ENCODE measurements at regions not wholly inside any gene's neighbourhood (a gene's known extent, or its start where the extent isn't known, plus 50 kb on each side); places are given as distances from the start of the nearest gene placed in this dataset.
"Not testable (repeated sequence)": the region's sequence is repeated elsewhere in the genome, so short reads cannot be mapped to it uniquely, and the experiment has no call there.

DNA sequence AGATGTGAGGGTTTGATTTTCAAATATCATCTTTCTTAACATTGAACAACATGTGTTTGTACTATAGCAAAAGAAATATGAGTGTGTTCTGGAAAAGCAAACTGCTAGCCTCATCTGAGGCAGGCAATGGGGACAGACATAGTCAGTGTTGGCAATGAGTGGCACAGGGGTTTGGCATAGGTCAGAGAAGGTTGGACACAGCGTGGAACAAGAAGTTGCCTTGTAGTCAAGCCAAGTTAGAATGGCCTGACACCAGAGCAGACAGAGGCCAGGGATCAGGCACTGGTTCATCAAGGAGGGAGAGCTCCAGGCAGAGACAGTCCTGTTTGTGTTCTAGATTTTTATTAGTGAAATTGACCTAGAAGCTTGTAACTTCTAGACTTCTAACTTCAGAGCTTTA is 100.8 kb upstream of the TANK start:
- no peak for DNase-seq (ENCODE audit: low read depth, low spot score)
- no peak overlapping the region for H3K4me3 ChIP-seq (ENCODE audit: low read length)

GRCh38 chr2:161061786-161062185 is 98.4 kb upstream of the TANK start:
- H3K4me3 ChIP-seq (ENCODE audit: low read length), result no peak overlapping the region
- no peak for DNase-seq (ENCODE audit: low read depth, low spot score)

GRCh38 chr2:161063157-161063945 is 96.9 kb upstream of the TANK start:
- H3K4me3 ChIP-seq (ENCODE audit: low read length), result no peak overlapping the region
- peak; percentile 62 for DNase-seq (ENCODE audit: low read depth, low spot score)

DNA sequence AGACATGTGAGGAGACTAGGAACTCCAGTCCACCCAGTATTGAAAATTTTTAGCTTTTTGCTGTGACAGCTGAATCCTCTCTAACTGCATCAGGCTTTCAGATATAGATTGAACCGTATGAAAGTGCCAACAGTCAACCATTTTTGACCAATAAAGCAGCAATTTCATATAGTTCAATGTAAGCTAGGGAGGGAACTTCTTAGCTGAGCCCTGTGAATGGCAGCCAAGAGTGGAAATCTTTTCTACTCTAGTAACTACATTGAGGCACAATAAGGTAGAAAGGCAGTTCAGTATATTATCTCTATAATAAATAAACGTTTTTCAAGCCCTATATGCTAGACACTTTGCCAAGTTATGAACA is 96.3 kb upstream of the TANK start:
- H3K4me3 ChIP-seq (ENCODE audit: low read length), result no peak overlapping the region
- DNase-seq (ENCODE audit: low read depth, low spot score), result no peak

DNA sequence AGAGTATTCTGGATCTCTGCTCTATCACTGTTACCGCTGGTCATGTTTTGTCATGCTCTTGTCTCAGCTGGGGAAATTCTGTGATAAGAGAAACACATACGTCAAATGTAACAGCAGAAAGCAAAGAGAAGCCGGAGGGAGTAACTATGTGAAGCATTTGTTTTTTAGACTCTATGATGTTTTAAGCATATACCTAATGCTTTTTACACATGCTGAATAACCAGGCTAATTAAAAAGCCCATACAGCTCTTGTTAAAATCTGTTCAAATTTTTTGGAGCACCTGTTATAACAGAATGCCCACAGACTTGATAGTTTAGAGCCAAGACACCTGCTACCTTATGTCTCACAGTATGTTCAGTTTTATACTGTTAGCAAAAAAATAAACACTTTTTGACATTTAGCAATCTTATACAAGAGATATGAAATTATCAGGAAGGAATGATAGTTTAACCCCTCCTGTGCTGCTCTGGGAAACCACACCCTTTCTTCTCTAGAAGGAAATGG is 92.3 kb upstream of the TANK start:
- no peak for DNase-seq (ENCODE audit: low read depth, low spot score)
- H3K4me3 ChIP-seq (ENCODE audit: low read length), result no peak overlapping the region

GRCh38 chr2:161068670-161069069 is 91.6 kb upstream of the TANK start:
- no peak for DNase-seq (ENCODE audit: low read depth, low spot score)
- H3K4me3 ChIP-seq (ENCODE audit: low read length), result no peak overlapping the region

DNA sequence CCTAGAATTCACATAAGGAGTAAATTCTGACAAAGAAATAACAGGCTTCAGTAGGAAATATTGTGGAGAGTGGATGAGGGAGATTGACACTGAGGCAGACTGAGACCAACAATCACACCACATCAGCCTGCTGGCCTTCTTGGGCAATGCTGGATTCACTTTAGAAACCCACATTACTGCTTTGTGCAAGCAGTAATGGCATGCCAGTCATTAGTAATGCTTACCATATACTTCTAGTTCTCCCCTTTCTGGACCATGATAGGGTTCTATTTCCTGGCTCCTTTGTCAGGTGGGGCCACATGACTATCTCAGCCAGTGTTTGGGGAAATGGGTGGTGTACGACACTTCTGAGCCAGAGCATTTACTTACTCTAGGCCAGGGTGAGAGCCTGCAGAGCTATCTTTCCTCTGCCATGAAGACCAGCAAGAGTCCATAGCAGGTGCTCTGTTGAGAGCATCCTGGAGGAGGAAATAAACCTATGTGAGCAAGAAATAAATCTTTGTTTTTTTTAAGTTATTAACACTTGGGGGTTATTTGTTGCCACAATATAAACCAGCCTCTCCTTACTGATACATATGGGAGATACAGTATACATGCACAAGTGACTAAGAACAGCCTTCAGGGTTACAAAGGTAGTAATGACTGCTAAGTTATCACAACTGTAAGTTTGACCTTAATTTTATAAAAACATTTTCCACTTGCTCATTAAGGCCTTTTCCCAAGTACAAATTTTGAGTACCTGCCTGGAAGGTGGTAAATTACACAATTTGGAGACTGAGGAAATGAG is 89.3 kb upstream of the TANK start:
- no peak overlapping the region for H3K4me3 ChIP-seq (ENCODE audit: low read length)
- DNase-seq (ENCODE audit: low read depth, low spot score), result no peak

DNA sequence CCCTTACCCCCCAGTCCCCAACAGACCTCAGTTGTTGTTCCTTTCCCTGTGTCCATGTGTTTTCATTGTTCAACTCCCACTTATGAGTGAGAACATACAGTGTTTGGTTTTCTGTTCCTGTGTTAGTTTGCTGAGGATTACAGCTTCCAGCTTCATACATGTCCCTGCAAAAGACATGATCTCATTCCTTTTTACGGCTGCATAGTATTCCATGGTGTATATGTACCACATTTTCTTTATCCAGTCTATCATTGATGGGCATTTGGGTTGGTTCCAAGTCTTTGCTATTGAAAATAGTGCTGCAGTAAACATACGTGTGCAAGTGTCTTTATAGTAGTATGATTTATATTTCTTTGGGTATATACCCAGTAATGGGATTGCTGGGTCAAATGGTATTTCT is 87.8 kb upstream of the TANK start:
- DNase-seq (ENCODE audit: low read depth, low spot score); H3K4me3 ChIP-seq (ENCODE audit: low read length): not testable (repeated sequence)

- DNase-seq (ENCODE audit: low read depth, low spot score), result no peak
- H3K4me3 ChIP-seq (ENCODE audit: low read length), result no peak overlapping the region
Observed at GRCh38 chr2:161075701-161076100, 84.5 kb upstream of the TANK start.

- DNase-seq (ENCODE audit: low read depth, low spot score), result no peak
- H3K4me3 ChIP-seq (ENCODE audit: low read length), result no peak overlapping the region
Observed at GRCh38 chr2:161076936-161077335, 83.3 kb upstream of the TANK start.

DNA sequence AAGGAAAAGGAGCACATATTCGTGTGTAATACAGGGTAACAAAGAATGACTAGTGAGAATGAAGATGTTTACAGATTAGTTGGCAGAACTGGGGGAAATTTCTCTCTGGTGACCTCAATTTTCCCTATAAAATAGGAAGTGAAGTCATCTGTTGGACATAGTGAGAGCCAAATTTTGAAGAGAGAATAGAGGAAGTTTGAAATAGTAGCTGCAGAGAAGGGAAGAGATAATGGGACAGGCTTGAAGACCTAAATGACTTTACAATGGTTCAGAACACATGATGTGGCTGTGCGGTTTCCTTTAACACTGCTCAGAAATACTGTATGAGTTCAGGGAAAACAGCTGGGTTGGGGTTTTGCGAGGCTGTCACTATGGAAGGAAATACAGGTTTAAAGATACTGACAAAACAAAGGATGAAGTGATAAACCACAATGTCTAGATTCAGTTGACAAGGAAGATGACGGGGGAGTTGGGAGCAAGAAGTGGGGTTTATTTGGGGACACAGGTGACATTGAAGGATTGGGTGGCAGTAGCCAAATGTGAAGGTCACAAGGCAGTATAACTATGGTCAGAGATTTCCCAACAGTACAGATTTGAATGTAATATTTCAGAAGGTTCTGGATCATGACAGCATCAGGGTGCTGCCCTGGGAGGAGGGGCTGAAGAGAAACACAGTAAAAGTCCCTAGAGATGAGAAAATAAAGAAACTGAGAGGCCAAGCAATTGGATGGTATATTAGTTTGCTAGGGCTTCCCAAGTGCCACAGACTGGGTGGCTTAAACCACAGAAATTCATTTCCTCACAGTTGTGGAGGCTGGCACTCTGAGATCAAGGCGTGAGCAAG is 82.6 kb upstream of the TANK start:
- H3K4me3 ChIP-seq (ENCODE audit: low read length), result peak overlapping the region; percentile 11; the same call in 1 of the 2 replicates
- peak; percentile 97 for DNase-seq (ENCODE audit: low read depth, low spot score)

GRCh38 chr2:161078211-161078539 is 82.1 kb upstream of the TANK start:
- H3K4me3 ChIP-seq (ENCODE audit: low read length), result peak overlapping the region; percentile 11; the same call in 1 of the 2 replicates

GRCh38 chr2:161085149-161085548 is 75.1 kb upstream of the TANK start:
- no peak for DNase-seq (ENCODE audit: low read depth, low spot score)
- no peak overlapping the region for H3K4me3 ChIP-seq (ENCODE audit: low read length)

More at GRCh38 chr2:161078211-161078539, 82.1 kb upstream of the TANK start:
- DNase-seq (ENCODE audit: low read depth, low spot score), result no peak

DNA sequence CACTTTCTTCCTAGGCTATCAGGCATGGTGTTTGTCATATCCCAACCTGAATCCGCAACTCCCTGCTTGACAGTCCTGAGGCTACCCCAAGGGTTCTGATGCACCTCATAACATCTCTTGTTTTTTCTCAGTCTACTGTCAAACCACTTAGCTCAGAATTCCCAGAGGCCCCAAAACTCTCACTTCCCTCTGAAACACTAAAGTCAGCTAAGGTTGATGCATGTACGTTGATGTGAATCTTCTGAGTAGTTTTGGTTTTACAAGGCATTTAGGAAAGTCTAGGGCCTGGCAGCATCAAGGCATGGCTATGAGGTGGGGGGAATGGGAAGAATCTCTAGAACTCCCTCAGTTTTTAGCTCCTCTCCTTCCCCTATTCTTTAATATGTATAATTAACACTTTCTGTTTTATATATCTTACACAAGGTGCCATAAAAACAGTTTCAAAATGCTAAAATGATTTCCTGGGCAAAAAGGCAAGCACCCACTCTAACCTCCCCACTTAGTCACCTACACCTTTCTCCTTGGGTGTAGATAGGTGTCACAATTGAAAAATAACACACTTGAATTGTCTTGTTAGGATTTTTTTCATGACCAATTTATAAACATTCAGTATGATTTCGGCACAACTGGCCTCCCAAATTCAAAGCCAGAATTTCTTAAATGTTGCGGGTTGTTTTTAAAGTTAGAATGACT is 71.4 kb upstream of the TANK start:
- no peak overlapping the region for H3K4me3 ChIP-seq (ENCODE audit: low read length)
- no peak for DNase-seq (ENCODE audit: low read depth, low spot score)

DNA sequence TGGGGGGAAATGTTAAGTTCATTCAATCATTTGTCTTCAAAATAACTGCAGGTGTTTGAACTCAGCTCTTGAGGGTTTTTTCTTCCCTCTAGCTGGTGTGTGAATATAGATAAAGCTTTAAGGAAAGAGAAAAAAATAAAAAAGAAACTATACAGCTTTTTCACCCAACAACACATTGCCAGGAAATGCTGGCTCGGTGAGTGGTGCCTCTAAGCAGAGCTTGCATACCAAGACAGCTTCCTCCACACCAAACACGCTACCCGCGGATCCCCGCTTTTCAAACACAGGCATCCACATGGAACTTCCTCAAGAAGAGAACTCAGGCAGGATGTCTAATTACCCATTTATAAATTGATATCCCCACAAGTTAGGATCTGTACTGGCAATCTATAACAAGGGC is 69.8 kb upstream of the TANK start:
- peak; percentile 92 for DNase-seq (ENCODE audit: low read depth, low spot score)
- H3K4me3 ChIP-seq (ENCODE audit: low read length), result peak overlapping the region; percentile 8

GRCh38 chr2:161095314-161095713 is 64.9 kb upstream of the TANK start:
- no peak overlapping the region for H3K4me3 ChIP-seq (ENCODE audit: low read length)
- DNase-seq (ENCODE audit: low read depth, low spot score), result no peak

DNA sequence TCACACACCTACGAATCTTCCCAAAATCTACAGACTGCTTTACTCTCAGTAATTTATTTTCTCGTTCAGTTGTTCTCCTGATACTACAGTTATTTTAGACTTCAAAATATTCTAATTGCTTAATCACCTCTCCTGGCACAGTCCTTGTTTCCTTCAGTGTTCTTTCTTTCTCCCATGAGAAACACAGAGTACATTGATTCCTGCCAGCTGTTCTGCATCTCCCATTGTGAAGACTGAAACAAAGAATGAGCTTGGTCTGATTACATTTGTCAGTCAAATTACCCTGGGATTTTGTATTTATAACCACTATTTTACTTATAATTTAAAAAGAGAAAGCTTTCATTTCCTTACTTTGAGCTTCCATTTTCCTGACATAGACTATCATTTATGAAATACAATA is 63.9 kb upstream of the TANK start:
- H3K4me3 ChIP-seq (ENCODE audit: low read length), result no peak overlapping the region
- DNase-seq (ENCODE audit: low read depth, low spot score), result no peak

DNA sequence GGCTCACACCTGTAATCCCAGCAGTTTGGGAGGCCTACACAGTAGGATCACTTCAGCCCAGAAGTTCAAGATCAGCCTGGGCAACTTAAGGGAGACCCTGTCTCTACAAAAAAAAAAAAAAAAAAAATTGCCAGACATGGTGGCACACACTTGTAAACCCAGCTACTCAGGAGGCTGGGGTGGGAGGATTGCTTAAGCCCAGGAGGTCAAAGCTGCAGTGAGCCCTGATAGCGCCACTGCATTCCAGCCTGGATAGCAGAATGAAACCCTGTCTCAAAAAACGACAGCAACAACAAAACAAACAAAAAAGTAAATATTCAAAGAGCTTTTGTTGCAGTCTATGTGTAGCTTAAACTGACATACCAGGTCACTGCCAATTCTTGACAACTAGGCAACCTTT is 63.1 kb upstream of the TANK start:
- DNase-seq (ENCODE audit: low read depth, low spot score), result no peak
- no peak overlapping the region for H3K4me3 ChIP-seq (ENCODE audit: low read length)

GRCh38 chr2:161100211-161100895 is 59.9 kb upstream of the TANK start:
- DNase-seq (ENCODE audit: low read depth, low spot score), result no peak
- no peak overlapping the region for H3K4me3 ChIP-seq (ENCODE audit: low read length)
